ENCODE measurements at regions not wholly inside any gene's neighbourhood (a gene's known extent, or its start where the extent isn't known, plus 50 kb on each side); places are given as distances from the start of the nearest gene placed in this dataset.

- DNase-seq (ENCODE audit: low read depth in 2 of 2), result no peak
Measured at GRCh38 chr16:9300252-9300651, 208.8 kb downstream of the HAPSTR1 start.

- DNase-seq (ENCODE audit: low read depth in 2 of 2), result no peak
Measured at GRCh38 chr16:9302072-9302471, 210.6 kb downstream of the HAPSTR1 start.

- no peak for DNase-seq (ENCODE audit: low read depth in 2 of 2)
Measured at GRCh38 chr16:9306753-9307152, 215.3 kb downstream of the HAPSTR1 start.

GRCh38 chr16:9307446-9307845 is 216.0 kb downstream of the HAPSTR1 start:
- no peak for DNase-seq (ENCODE audit: low read depth in 2 of 2)

GRCh38 chr16:9308356-9308801 is 216.9 kb downstream of the HAPSTR1 start:
- no peak for DNase-seq (ENCODE audit: low read depth in 2 of 2)

- no peak for DNase-seq (ENCODE audit: low read depth in 2 of 2)
Measured at GRCh38 chr16:9308850-9309249, 217.4 kb downstream of the HAPSTR1 start.

GRCh38 chr16:9309844-9310243 is 218.4 kb downstream of the HAPSTR1 start:
- DNase-seq (ENCODE audit: low read depth in 2 of 2), result no peak

GRCh38 chr16:9311303-9311954 is 220.0 kb downstream of the HAPSTR1 start:
- no peak for DNase-seq (ENCODE audit: low read depth in 2 of 2)

GRCh38 chr16:9316008-9316407 is 224.6 kb downstream of the HAPSTR1 start:
- no peak for DNase-seq (ENCODE audit: low read depth in 2 of 2)

- no peak for DNase-seq (ENCODE audit: low read depth in 2 of 2)
Measured at GRCh38 chr16:9316615-9317014, 225.2 kb downstream of the HAPSTR1 start.

GRCh38 chr16:9318764-9319163 is 227.3 kb downstream of the HAPSTR1 start:
- no peak for DNase-seq (ENCODE audit: low read depth in 2 of 2)

GRCh38 chr16:9322769-9323168 is 231.3 kb downstream of the HAPSTR1 start:
- no peak for DNase-seq (ENCODE audit: low read depth in 2 of 2)

- no peak for DNase-seq (ENCODE audit: low read depth in 2 of 2)
Measured at GRCh38 chr16:9323170-9323569, 231.7 kb downstream of the HAPSTR1 start.

GRCh38 chr16:9327253-9327652 is 235.8 kb downstream of the HAPSTR1 start:
- DNase-seq (ENCODE audit: low read depth in 2 of 2), result no peak

GRCh38 chr16:9328411-9328810 is 237.0 kb downstream of the HAPSTR1 start:
- DNase-seq (ENCODE audit: low read depth in 2 of 2), result no peak

- no peak for DNase-seq (ENCODE audit: low read depth in 2 of 2)
Measured at GRCh38 chr16:9330095-9330494, 238.7 kb downstream of the HAPSTR1 start.

GRCh38 chr16:9331503-9331902 is 240.1 kb downstream of the HAPSTR1 start:
- DNase-seq (ENCODE audit: low read depth in 2 of 2), result no peak

- no peak for DNase-seq (ENCODE audit: low read depth in 2 of 2)
Measured at GRCh38 chr16:9332574-9333148, 241.2 kb downstream of the HAPSTR1 start.

GRCh38 chr16:9333469-9333868 is 242.0 kb downstream of the HAPSTR1 start:
- no peak for DNase-seq (ENCODE audit: low read depth in 2 of 2)

- DNase-seq (ENCODE audit: low read depth in 2 of 2), result no peak
Measured at GRCh38 chr16:9334103-9334502, 242.7 kb downstream of the HAPSTR1 start.

GRCh38 chr16:9337308-9338032 is 246.0 kb downstream of the HAPSTR1 start:
- DNase-seq (ENCODE audit: low read depth in 2 of 2), result no peak

- no peak for DNase-seq (ENCODE audit: low read depth in 2 of 2)
Measured at GRCh38 chr16:9338068-9338467, 246.6 kb downstream of the HAPSTR1 start.

GRCh38 chr16:9338510-9338909 is 247.1 kb downstream of the HAPSTR1 start:
- no peak for DNase-seq (ENCODE audit: low read depth in 2 of 2)

All from fibroblast of skin of left quadriceps (primary cell).